ENCODE measurements at regions not wholly inside any gene's neighbourhood (a gene's known extent, or its start where the extent isn't known, plus 50 kb on each side); places are given as distances from the start of the nearest gene placed in this dataset.

- TF ChIP-seq CTCF (IDR thresholded peaks at IDR 0.05; ENCODE audit: insufficient read depth, low read length, poor library complexity, severe bottlenecking): no peak
- no peak overlapping the region for H3K4me3 ChIP-seq (ENCODE audit: low read depth, low read length)
- no peaks in the 10 kb centered on the region for H3K36me3 ChIP-seq (ENCODE audit: control insufficient read depth, insufficient read depth, low read length)
- no peak for DNase-seq (ENCODE audit: low read depth)
- peaks cover 20% of the 10 kb centered on the region for H3K27me3 ChIP-seq (ENCODE audit: control insufficient read depth, insufficient read depth, low read length)
Measured at GRCh38 chr3:195004512-195005250, 266.3 kb downstream of the XXYLT1 start.

GRCh38 chr3:195005251-195005620 lies 265.7 kb downstream of the XXYLT1 start:
- peaks cover 20% of the 10 kb centered on the region for H3K27me3 ChIP-seq (ENCODE audit: control insufficient read depth, insufficient read depth, low read length)
- no peaks in the 10 kb centered on the region for H3K36me3 ChIP-seq (ENCODE audit: control insufficient read depth, insufficient read depth, low read length)
- H3K4me3 ChIP-seq (ENCODE audit: low read depth, low read length): no peak overlapping the region
- TF ChIP-seq CTCF (IDR thresholded peaks at IDR 0.05; ENCODE audit: insufficient read depth, low read length, poor library complexity, severe bottlenecking): no peak
- no peak for DNase-seq (ENCODE audit: low read depth)

- H3K27me3 ChIP-seq (ENCODE audit: control insufficient read depth, insufficient read depth, low read length): peaks cover 20% of the 10 kb centered on the region
Measured at GRCh38 chr3:195005759-195006510, 265.0 kb downstream of the XXYLT1 start.

GRCh38 chr3:195007151-195007550 lies 263.8 kb downstream of the XXYLT1 start:
- TF ChIP-seq CTCF (IDR thresholded peaks at IDR 0.05; ENCODE audit: insufficient read depth, low read length, poor library complexity, severe bottlenecking): no peak
- no peaks in the 10 kb centered on the region for H3K36me3 ChIP-seq (ENCODE audit: control insufficient read depth, insufficient read depth, low read length)
- H3K4me3 ChIP-seq (ENCODE audit: low read depth, low read length): no peak overlapping the region
- DNase-seq (ENCODE audit: low read depth): no peak
- H3K27me3 ChIP-seq (ENCODE audit: control insufficient read depth, insufficient read depth, low read length): peaks cover 16% of the 10 kb centered on the region

More at GRCh38 chr3:195005759-195006510, 265.0 kb downstream of the XXYLT1 start:
- no peak for TF ChIP-seq CTCF (IDR thresholded peaks at IDR 0.05; ENCODE audit: insufficient read depth, low read length, poor library complexity, severe bottlenecking)
- H3K36me3 ChIP-seq (ENCODE audit: control insufficient read depth, insufficient read depth, low read length): no peaks in the 10 kb centered on the region
- DNase-seq (ENCODE audit: low read depth): no peak
- H3K4me3 ChIP-seq (ENCODE audit: low read depth, low read length): no peak overlapping the region

- DNase-seq (ENCODE audit: low read depth): no peak
- TF ChIP-seq CTCF (IDR thresholded peaks at IDR 0.05; ENCODE audit: insufficient read depth, low read length, poor library complexity, severe bottlenecking): no peak
- Histone ChIP-seq H3K27me3 (ENCODE audit: control insufficient read depth, insufficient read depth, low read length) (peaks cover 16% of the 10 kb centered on the region), H3K4me3 (ENCODE audit: low read depth, low read length) (no peak overlapping the region), H3K36me3 (ENCODE audit: control insufficient read depth, insufficient read depth, low read length) (no peaks in the 10 kb centered on the region)
Measured at GRCh38 chr3:195007766-195008165, 263.2 kb downstream of the XXYLT1 start.
